ENCODE measurements at regions not wholly inside any gene's neighbourhood (a gene's known extent, or its start where the extent isn't known, plus 50 kb on each side); places are given as distances from the start of the nearest gene placed in this dataset.

- no peaks in the 10 kb centered on the region for H3K9me2 ChIP-seq (ENCODE audit: insufficient read depth)
- no peaks in the 10 kb centered on the region for H3K36me3 ChIP-seq (ENCODE audit: low read depth)
- H3K27me3 ChIP-seq (replicated peaks; ENCODE audit: insufficient read depth), result 0 out of 2 replicates have a peak, but pooled peaks cover 3% of the 10 kb centered on the region
- no peaks in the 10 kb centered on the region for H3F3A ChIP-seq (ENCODE audit: insufficient read depth)
- 37 to 43% methylated on average over 2 of the region's 2 CpGs for WGBS, 2 experiments (ENCODE audit: low coverage in 1 of 2, low lambda C conversion rate in 2 of 2, missing lambda C conversion rate in 2 of 2)
- H3K9ac ChIP-seq, result no peak overlapping the region
- TF ChIP-seq EZH2phosphoT487 (IDR thresholded peaks at IDR 0.05; ENCODE audit: insufficient read depth, low read depth), result no peak
- TF ChIP-seq EZH2 (IDR thresholded peaks at IDR 0.05; ENCODE audit: insufficient read depth, poor library complexity, severe bottlenecking), result no peak
- H3K4me1 ChIP-seq (ENCODE audit: insufficient read depth), result no peaks in the 10 kb centered on the region
- no peak overlapping the region for H3K4me3 ChIP-seq
- H3K9me3 ChIP-seq (ENCODE audit: low read depth), result no peaks in the 10 kb centered on the region
- in situ Hi-C loops (cut with MboI), result no loop called here
- no peak overlapping the region for H2AFZ ChIP-seq
- H4K20me1 ChIP-seq (ENCODE audit: insufficient read depth), result no peaks in the 10 kb centered on the region
- H3K79me2 ChIP-seq (ENCODE audit: insufficient read depth), result no peaks in the 10 kb centered on the region
- no peak overlapping the region for H3K27ac ChIP-seq
- peak; percentile 59 for DNase-seq
- H3K4me2 ChIP-seq (ENCODE audit: unreplicated experiment), result no peak overlapping the region
These were observed 99.9 kb upstream of the TLE4 start for GRCh38 chr9:79471580-79472543.

- Histone ChIP-seq H3F3A (ENCODE audit: insufficient read depth) (no peaks in the 10 kb centered on the region), H3K9me3 (ENCODE audit: low read depth) (no peaks in the 10 kb centered on the region), H3K27ac (no peak overlapping the region), H3K4me2 (ENCODE audit: unreplicated experiment) (no peak overlapping the region), H3K27me3 (replicated peaks; ENCODE audit: insufficient read depth) (0 out of 2 replicates have a peak, but pooled peaks cover 3% of the 10 kb centered on the region), H3K79me2 (ENCODE audit: insufficient read depth) (no peaks in the 10 kb centered on the region), H3K36me3 (ENCODE audit: low read depth) (no peaks in the 10 kb centered on the region), H3K4me1 (ENCODE audit: insufficient read depth) (no peaks in the 10 kb centered on the region), H3K4me3 (no peak overlapping the region), H4K20me1 (ENCODE audit: insufficient read depth) (no peaks in the 10 kb centered on the region), H3K9me2 (ENCODE audit: insufficient read depth) (no peaks in the 10 kb centered on the region), H2AFZ (no peak overlapping the region), H3K9ac (no peak overlapping the region)
- in situ Hi-C loops (cut with MboI), result no loop called here
- DNase-seq, result no peak
- 0% methylated on average over 1 of the region's 1 CpG for WGBS, 2 experiments (ENCODE audit: low coverage in 1 of 2, low lambda C conversion rate in 2 of 2, missing lambda C conversion rate in 2 of 2)
- TF ChIP-seq EZH2phosphoT487 (IDR thresholded peaks at IDR 0.05; ENCODE audit: insufficient read depth, low read depth) (no peak), EZH2 (IDR thresholded peaks at IDR 0.05; ENCODE audit: insufficient read depth, poor library complexity, severe bottlenecking) (no peak)
These were observed 98.1 kb upstream of the TLE4 start for GRCh38 chr9:79473704-79474103.

- Histone ChIP-seq H3K4me2 (ENCODE audit: unreplicated experiment) (no peak overlapping the region), H3K27ac (no peak overlapping the region), H3K36me3 (ENCODE audit: low read depth) (no peaks in the 10 kb centered on the region), H3K4me3 (no peak overlapping the region), H4K20me1 (ENCODE audit: insufficient read depth) (no peaks in the 10 kb centered on the region), H2AFZ (no peak overlapping the region), H3F3A (ENCODE audit: insufficient read depth) (no peaks in the 10 kb centered on the region), H3K4me1 (ENCODE audit: insufficient read depth) (no peaks in the 10 kb centered on the region), H3K9me3 (ENCODE audit: low read depth) (no peaks in the 10 kb centered on the region), H3K9ac (no peak overlapping the region), H3K27me3 (replicated peaks; ENCODE audit: insufficient read depth) (no peaks in the 10 kb centered on the region), H3K9me2 (ENCODE audit: insufficient read depth) (no peaks in the 10 kb centered on the region), H3K79me2 (ENCODE audit: insufficient read depth) (no peaks in the 10 kb centered on the region)
- in situ Hi-C loops (cut with MboI), result no loop called here
- no peak for TF ChIP-seq EZH2 (IDR thresholded peaks at IDR 0.05; ENCODE audit: insufficient read depth, poor library complexity, severe bottlenecking)
- TF ChIP-seq EZH2phosphoT487 (IDR thresholded peaks at IDR 0.05; ENCODE audit: insufficient read depth, low read depth), result no peak
- no peak for DNase-seq
- WGBS, 2 experiments (ENCODE audit: low coverage in 1 of 2, low lambda C conversion rate in 2 of 2, missing lambda C conversion rate in 2 of 2), result 49 to 64% methylated on average over 3 of the region's 3 CpGs
These were observed 94.4 kb upstream of the TLE4 start for GRCh38 chr9:79477241-79477840.

- no peaks in the 10 kb centered on the region for H3K36me3 ChIP-seq (ENCODE audit: low read depth)
- H4K20me1 ChIP-seq (ENCODE audit: insufficient read depth), result no peaks in the 10 kb centered on the region
- H3F3A ChIP-seq (ENCODE audit: insufficient read depth), result no peaks in the 10 kb centered on the region
- H3K79me2 ChIP-seq (ENCODE audit: insufficient read depth), result no peaks in the 10 kb centered on the region
- no peaks in the 10 kb centered on the region for H3K27me3 ChIP-seq (replicated peaks; ENCODE audit: insufficient read depth)
- H3K9me3 ChIP-seq (ENCODE audit: low read depth), result no peaks in the 10 kb centered on the region
- TF ChIP-seq EZH2phosphoT487 (IDR thresholded peaks at IDR 0.05; ENCODE audit: insufficient read depth, low read depth) (no peak), EZH2 (IDR thresholded peaks at IDR 0.05; ENCODE audit: insufficient read depth, poor library complexity, severe bottlenecking) (no peak)
- no peaks in the 10 kb centered on the region for H3K9me2 ChIP-seq (ENCODE audit: insufficient read depth)
- no peak overlapping the region for H3K4me3 ChIP-seq
- no peak overlapping the region for H2AFZ ChIP-seq
- H3K27ac ChIP-seq, result no peak overlapping the region
- H3K9ac ChIP-seq, result no peak overlapping the region
- peak; percentile 24 for DNase-seq
- in situ Hi-C loops (cut with MboI), result no loop called here
- no peaks in the 10 kb centered on the region for H3K4me1 ChIP-seq (ENCODE audit: insufficient read depth)
- 50 to 54% methylated on average over 5 of the region's 5 CpGs for WGBS, 2 experiments (ENCODE audit: low coverage in 1 of 2, low lambda C conversion rate in 2 of 2, missing lambda C conversion rate in 2 of 2)
- no peak overlapping the region for H3K4me2 ChIP-seq (ENCODE audit: unreplicated experiment)
These were observed 93.6 kb upstream of the TLE4 start for GRCh38 chr9:79477955-79478771.

All from GM23248 (cell line).